IMR-90 (cell line): ENCODE measurements at regions not wholly inside any gene's neighbourhood (a gene's known extent, or its start where the extent isn't known, plus 50 kb on each side); places are given as distances from the start of the nearest gene placed in this dataset.

ENCODE experiments used
- ATAC-seq: fragments of 200-7000 bp; cut with Tn5 transposase; 2 replicates; pipeline ENCODE4 v1.9.1; 2020; ENCODE audit warnings: low read depth, mild to moderate bottlenecking, moderate library complexity
- BruUV-seq: library from RNA; stranded (reverse); fragments of 400-500 nt; replicated peaks from 2 replicates; lab custom pipeline; 2021; lab: Mats Ljungman, UMichigan
- CTCF ChIA-PET: fragments of 300-600 bp; formaldehyde crosslinking; extraction: SDS; loops from one replicate; lab custom pipeline; 2021; ENCODE audit warnings: antibody characterized with exemption; lab: Yijun Ruan, JAX
- POLR2A ChIA-PET: fragments of 300-600 bp; sonication (Branson Sonifier 250); formaldehyde crosslinking; loops from one replicate; lab custom pipeline; 2022; ENCODE audit warnings: antibody characterized with exemption; ENCODE audit not compliant: unreplicated experiment; lab: Charles Lee
- DNase-seq: peaks from one replicate; pipeline ENCODE4 v3.0.0; 2013
- H2AFZ ChIP-seq: replicated peaks from 2 replicates; pipeline ENCODE3; 2013; ENCODE audit warnings: low read length, mild to moderate bottlenecking; ENCODE audit not compliant: poor library complexity
- H2AK5ac ChIP-seq: 2 replicates; pipeline ENCODE4 v1.6.1; 2013; ENCODE audit warnings: low read depth, low read length, inconsistent platforms
- H2AK9ac ChIP-seq: replicated peaks from 2 replicates; pipeline ENCODE3; 2013; ENCODE audit warnings: mild to moderate bottlenecking, low read depth, low read length, moderate library complexity; ENCODE audit not compliant: poor library complexity
- H2BK120ac ChIP-seq: 2 replicates; pipeline ENCODE4 v1.6.1; 2013; ENCODE audit warnings: low read depth, low read length, inconsistent platforms
- H2BK15ac ChIP-seq: 3 replicates; pipeline ENCODE4 v1.6.1; 2013; ENCODE audit warnings: low read depth, low read length, inconsistent platforms
- H2BK20ac ChIP-seq: 2 replicates; pipeline ENCODE4 v1.6.1; 2013; ENCODE audit warnings: low read depth, mild to moderate bottlenecking, inconsistent platforms, low read length, moderate library complexity
- H2BK5ac ChIP-seq: 2 replicates; pipeline ENCODE4 v1.6.1; 2013; ENCODE audit warnings: mild to moderate bottlenecking, low read depth, low read length, inconsistent platforms; ENCODE audit not compliant: poor library complexity, severe bottlenecking
- H3K14ac ChIP-seq: replicated peaks from 2 replicates; pipeline ENCODE4 v1.6.1; 2013; ENCODE audit warnings: low read depth, low read length, inconsistent platforms
- H3K18ac ChIP-seq: 2 replicates; pipeline ENCODE4 v1.6.1; 2013; ENCODE audit warnings: low read depth, low read length, control low read depth
- H3K23ac ChIP-seq: 2 replicates; pipeline ENCODE4 v1.6.1; 2013; ENCODE audit warnings: low read depth, low read length, inconsistent platforms
- H3K27ac ChIP-seq: 2 replicates; pipeline ENCODE4 v1.5.1; 2013; ENCODE audit warnings: mild to moderate bottlenecking, control low read depth, low read length; ENCODE audit not compliant: insufficient read depth
- H3K27me3 ChIP-seq: 2 replicates; pipeline ENCODE4 v1.6.1; 2013; ENCODE audit warnings: low read length; ENCODE audit not compliant: control insufficient read depth, insufficient read depth
- H3K36me3 ChIP-seq: 2 replicates; pipeline ENCODE4 v1.6.1; 2013; ENCODE audit warnings: low read length, mixed read lengths; ENCODE audit not compliant: control insufficient read depth, insufficient read depth
- H3K4ac ChIP-seq: 2 replicates; pipeline ENCODE4 v1.6.1; 2013; ENCODE audit warnings: low read depth, low read length, inconsistent platforms
- H3K4me1 ChIP-seq: 2 replicates; pipeline ENCODE4 v1.6.1; 2013; ENCODE audit warnings: low read length, mixed read lengths; ENCODE audit not compliant: control insufficient read depth, insufficient read depth
- H3K4me2 ChIP-seq: 2 replicates; pipeline ENCODE4 v1.6.1; 2013; ENCODE audit warnings: low read depth, mild to moderate bottlenecking, control low read depth, low read length, moderate library complexity
- H3K4me3 ChIP-seq: 2 replicates; pipeline ENCODE4 v1.5.1; 2013; ENCODE audit warnings: low read depth, mild to moderate bottlenecking, control low read depth, low read length, moderate library complexity; ENCODE audit not compliant: insufficient read depth
- H3K56ac ChIP-seq: 2 replicates; pipeline ENCODE4 v1.6.1; 2013; ENCODE audit warnings: low read length, inconsistent platforms; ENCODE audit not compliant: insufficient read depth; ENCODE audit errors: extremely low read depth
- H3K79me1 ChIP-seq, 2 experiments: 2 replicates each; pipeline ENCODE4 v1.6.1; 2013; ENCODE audit warnings: low read length in 2 of 2, inconsistent platforms in 1 of 2, low read depth in 1 of 2
- H3K9ac ChIP-seq: 2 replicates; pipeline ENCODE4 v1.6.1; 2013; ENCODE audit warnings: low read depth, low read length, control low read depth
- H3K9me1 ChIP-seq: 2 replicates; pipeline ENCODE4 v1.6.1; 2013; ENCODE audit warnings: low read length, inconsistent platforms; ENCODE audit not compliant: insufficient read depth
- H3K9me3 ChIP-seq: 2 replicates; pipeline ENCODE4 v1.6.1; 2013; ENCODE audit warnings: low read length; ENCODE audit not compliant: control insufficient read depth, insufficient read depth
- H4K20me1 ChIP-seq: 2 replicates; pipeline ENCODE4 v1.6.1; 2013; ENCODE audit warnings: low read length, inconsistent platforms; ENCODE audit not compliant: insufficient read depth
- H4K5ac ChIP-seq: 2 replicates; pipeline ENCODE4 v1.6.1; 2013; ENCODE audit warnings: mild to moderate bottlenecking, low read depth, low read length, control low read depth
- H4K8ac ChIP-seq, 2 experiments: 2 replicates each; pipeline ENCODE4 v1.6.1; 2013; ENCODE audit warnings: low read depth in 2 of 2, low read length in 2 of 2, control low read depth in 1 of 2, inconsistent platforms in 1 of 2
- H4K91ac ChIP-seq: 2 replicates; pipeline ENCODE4 v1.6.1; 2013; ENCODE audit warnings: low read depth, low read length, inconsistent platforms; ENCODE audit not compliant: insufficient read depth
- BHLHE40 ChIP-seq: fragments of 150-350 bp; IDR thresholded peaks from 2 replicates; pipeline ENCODE4 v1.6.1; 2016; ENCODE audit warnings: mild to moderate bottlenecking, low read depth, low read length
- CHD1 ChIP-seq: IDR thresholded peaks from 2 replicates; pipeline ENCODE4 v1.6.1; 2012; ENCODE audit warnings: low read depth, low read length, improper control_type of control experiment
- FOS ChIP-seq: fragments of 150-350 bp; IDR thresholded peaks from 2 replicates; pipeline ENCODE4 v1.6.1; 2016; ENCODE audit warnings: low read depth, low read length
- MAFK ChIP-seq: IDR thresholded peaks from 2 replicates; pipeline ENCODE4 v1.6.1; 2012; ENCODE audit warnings: low read depth, low read length, improper control_type of control experiment
- NFE2L2 ChIP-seq: fragments of 150-350 bp; IDR thresholded peaks from 2 replicates; pipeline ENCODE4 v1.6.1; 2016; ENCODE audit warnings: low read depth, mild to moderate bottlenecking, low read length
- RFX5 ChIP-seq: IDR thresholded peaks from 2 replicates; pipeline ENCODE4 v1.8.0; 2012; ENCODE audit warnings: low read depth, mild to moderate bottlenecking, low read length, moderate library complexity
- SMC3 ChIP-seq: fragments of 150-350 bp; IDR thresholded peaks from 2 replicates; pipeline ENCODE4 v1.6.1; 2016; ENCODE audit warnings: low read depth, mild to moderate bottlenecking, antibody characterized with exemption, low read length, moderate library complexity
- USF2 ChIP-seq: fragments of 150-350 bp; IDR thresholded peaks from 2 replicates; pipeline ENCODE4 v1.6.1; 2017; ENCODE audit warnings: mild to moderate bottlenecking, antibody characterized with exemption, low read length, low read depth
- WGBS, 2 experiments: methylation state at CpG; one replicate each; pipeline versions ENCODE4 v1.1.5 to v1.1.7; 2013; ENCODE audit warnings: missing lambda C conversion rate in 2 of 2; ENCODE audit not compliant: insufficient read length in 1 of 2; ENCODE audit errors: extremely low coverage in 2 of 2; 5-methylcytosine and 5-hydroxymethylcytosine counted together
- dilution Hi-C: fragments of 300-500 bp; cut with HindIII; formaldehyde crosslinking; loops from one replicate; pipeline ENCODE4 v1.14.3; 2018; ENCODE audit warnings: low sequenced_read_pairs; ENCODE audit not compliant: unreplicated experiment
- in situ Hi-C: fragments of 300-500 bp; cut with MboI; formaldehyde crosslinking; loops from 3 replicates; pipeline ENCODE4 v1.14.3; 2019; ENCODE audit warnings: low sequenced_read_pairs, inconsistent platforms, mixed read lengths
- intact Hi-C: fragments of 100-400 bp; cut with micrococcal nuclease; formaldehyde crosslinking; loops from 2 replicates; pipeline ENCODE4 v1.10.0; 2022

DNA sequence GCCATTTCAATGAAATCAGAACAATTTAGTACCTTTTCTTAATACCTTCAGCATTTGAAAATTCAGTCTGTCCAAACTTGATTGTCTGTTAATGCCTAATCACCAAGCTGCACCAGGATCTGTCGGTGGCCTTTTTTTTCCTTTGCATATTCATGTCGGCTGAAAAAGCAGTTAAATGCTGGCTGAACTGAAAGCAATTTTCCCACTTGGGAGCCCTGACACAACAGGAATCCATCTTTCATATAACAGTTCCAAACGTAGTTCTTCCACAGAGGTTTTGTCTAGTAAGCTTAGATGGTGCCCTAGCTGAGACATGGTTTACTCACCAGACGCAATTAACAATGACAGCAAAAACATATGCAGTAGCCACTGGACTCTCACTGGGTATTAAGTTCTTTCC is 83.6 kb upstream of the CHCHD3 start:
- H3K36me3 ChIP-seq: no peaks in the 10 kb centered on the region
- H2BK20ac ChIP-seq: no peak overlapping the region
- H3K4ac ChIP-seq: no peak overlapping the region
- TF ChIP-seq SMC3: no peak
- TF ChIP-seq BHLHE40: no peak
- no peak for TF ChIP-seq MAFK
- TF ChIP-seq RFX5: no peak
- no peak for TF ChIP-seq FOS
- no peak for TF ChIP-seq CHD1
- no peak for TF ChIP-seq USF2
- TF ChIP-seq NFE2L2: no peak
- H3K4me1 ChIP-seq: no peaks in the 10 kb centered on the region
- H3K9me1 ChIP-seq: no peaks in the 10 kb centered on the region
- H2AK5ac ChIP-seq: no peak overlapping the region
- no peaks in the 10 kb centered on the region for H4K20me1 ChIP-seq
- dilution Hi-C loops: no loop called here
- no peak overlapping the region for H3K9ac ChIP-seq
- no peak overlapping the region for H2BK120ac ChIP-seq
- no peak overlapping the region for H3K4me3 ChIP-seq
- H3K56ac ChIP-seq: no peak overlapping the region
- no peak overlapping the region for H2AFZ ChIP-seq
- H4K5ac ChIP-seq: no peak overlapping the region
- no peak overlapping the region for H3K18ac ChIP-seq
- H3K27ac ChIP-seq: no peak overlapping the region
- H2BK5ac ChIP-seq: no peak overlapping the region
- intact Hi-C loops: no loop called here
- no peak overlapping the region for H4K8ac ChIP-seq
- no peak overlapping the region for H2AK9ac ChIP-seq
- H3K79me1 ChIP-seq: no peaks in the 10 kb centered on the region
- no peak overlapping the region for H3K23ac ChIP-seq
- no peak overlapping the region for H3K4me2 ChIP-seq
- H4K91ac ChIP-seq: no peak overlapping the region
- in situ Hi-C loops: no loop called here
- no TSS peak for BruUV-seq
- CTCF ChIA-PET: no interaction called here
- POLR2A ChIA-PET: no interaction called here
- ATAC-seq: no peak
- DNase-seq: no peak
- no peak overlapping the region for H3K14ac ChIP-seq
- H3K9me3 ChIP-seq: no peaks in the 10 kb centered on the region
- H2BK15ac ChIP-seq: no peak overlapping the region
- no CpG with 5 or more reads among the region's 4 CpGs for WGBS, 2 experiments
- no peaks in the 10 kb centered on the region; the same call in 1 of the 2 replicates for H3K27me3 ChIP-seq
